HG03095 (cell line): ENCODE measurements at regions not wholly inside any gene's neighbourhood (a gene's known extent, or its start where the extent isn't known, plus 50 kb on each side); places are given as distances from the start of the nearest gene placed in this dataset.
"Not testable (repeated sequence)": the region's sequence is repeated elsewhere in the genome, so short reads cannot be mapped to it uniquely, and the experiment has no call there.

Experiments
- ATAC-seq: cut with Tn5 transposase; IDR thresholded peaks from one replicate; pipeline ENCODE4 v1.9.1; 2021; ENCODE audit warnings: moderate library complexity; ENCODE audit not compliant: unreplicated experiment

DNA sequence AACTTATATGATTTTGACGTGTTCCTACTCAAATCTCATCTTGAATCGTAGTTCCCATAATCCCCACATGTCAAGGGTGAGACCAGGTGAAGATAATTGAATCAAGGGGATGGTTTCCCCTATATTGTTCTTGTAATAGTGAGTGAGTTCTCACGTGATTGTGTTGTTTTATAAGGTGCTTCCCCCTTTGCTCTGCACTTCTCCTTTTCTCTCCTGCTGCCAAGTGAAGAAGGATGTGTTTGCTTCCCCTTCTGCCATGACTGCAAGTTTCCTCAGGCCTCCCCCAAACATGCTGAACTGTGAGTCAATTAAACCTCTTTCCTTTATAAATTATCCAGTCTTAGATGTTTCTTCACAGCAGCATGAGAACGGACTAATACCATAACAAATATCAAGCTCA lies 83.2 kb downstream of the MANEA start:
- ATAC-seq: no peak

DNA sequence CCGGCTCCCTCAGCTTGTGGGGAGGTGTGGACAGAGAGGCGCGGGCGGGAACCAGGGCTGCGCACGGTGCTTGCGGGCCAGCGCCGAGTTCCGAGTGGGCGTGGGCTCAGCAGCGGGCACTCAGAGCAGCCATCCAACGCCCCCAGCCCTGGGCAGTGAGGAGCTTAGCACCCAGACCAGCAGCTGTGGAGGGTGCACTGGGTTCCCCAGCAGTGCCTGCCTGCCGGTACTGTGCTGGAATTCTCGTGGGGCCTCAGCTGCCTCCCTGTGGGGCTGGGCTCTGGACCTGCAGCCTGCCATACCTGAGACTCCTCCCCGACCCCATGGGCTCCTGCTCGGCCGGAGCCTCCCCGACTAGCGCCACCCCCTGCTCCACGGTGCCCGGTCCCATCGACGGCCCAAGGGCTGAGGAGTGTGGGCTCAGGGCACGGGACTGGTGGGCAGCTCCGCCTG lies 92.7 kb downstream of the MANEA start:
- no peak for ATAC-seq

DNA sequence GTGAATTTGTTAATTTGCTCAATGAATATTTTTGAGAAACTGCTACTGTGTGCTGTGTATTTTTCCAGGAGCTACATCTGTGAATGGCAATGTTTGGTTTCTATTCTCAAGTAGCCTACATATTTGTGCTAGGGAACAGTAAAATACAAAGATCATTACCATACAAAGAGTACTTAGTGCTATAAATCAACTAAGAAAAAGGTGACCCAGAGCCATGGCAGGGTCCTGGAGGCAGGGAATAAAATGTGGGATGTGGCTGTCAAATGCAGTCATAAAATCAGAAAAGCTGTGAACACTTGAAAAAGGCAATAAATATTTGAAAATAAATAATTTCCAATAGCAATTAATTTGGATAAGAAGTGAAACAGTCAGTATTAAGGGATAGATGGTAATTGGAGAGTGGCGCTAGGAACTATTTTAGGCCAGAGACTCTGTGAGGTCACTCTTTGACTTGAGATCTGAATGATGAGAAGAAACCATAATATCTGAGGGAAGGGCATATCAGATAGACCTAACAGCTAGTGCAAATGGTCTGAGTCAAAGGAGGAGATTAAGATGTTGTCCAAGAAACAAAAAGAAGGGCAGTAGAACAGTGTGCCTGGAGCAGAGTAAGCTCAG lies 98.8 kb downstream of the MANEA start:
- no peak for ATAC-seq

DNA sequence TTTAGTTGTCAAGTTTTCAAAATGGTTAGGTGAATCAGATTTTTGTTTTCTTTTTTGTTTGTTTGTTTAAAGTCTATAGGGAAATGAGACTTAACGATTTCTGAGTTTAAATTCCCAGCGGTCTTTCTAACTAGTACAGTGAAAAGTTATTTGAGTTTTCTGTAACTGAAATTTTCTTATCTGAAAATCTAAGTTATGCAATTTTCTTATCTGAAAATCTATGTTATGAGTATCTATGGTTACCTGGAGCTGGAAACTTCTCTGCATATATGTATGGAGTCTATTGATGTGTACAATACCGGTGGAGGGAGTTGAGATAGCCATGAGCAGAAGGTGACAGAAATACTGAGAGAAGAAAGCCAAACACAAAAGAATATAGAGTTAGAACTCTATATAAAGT lies 102.6 kb downstream of the MANEA start:
- ATAC-seq: no peak

DNA sequence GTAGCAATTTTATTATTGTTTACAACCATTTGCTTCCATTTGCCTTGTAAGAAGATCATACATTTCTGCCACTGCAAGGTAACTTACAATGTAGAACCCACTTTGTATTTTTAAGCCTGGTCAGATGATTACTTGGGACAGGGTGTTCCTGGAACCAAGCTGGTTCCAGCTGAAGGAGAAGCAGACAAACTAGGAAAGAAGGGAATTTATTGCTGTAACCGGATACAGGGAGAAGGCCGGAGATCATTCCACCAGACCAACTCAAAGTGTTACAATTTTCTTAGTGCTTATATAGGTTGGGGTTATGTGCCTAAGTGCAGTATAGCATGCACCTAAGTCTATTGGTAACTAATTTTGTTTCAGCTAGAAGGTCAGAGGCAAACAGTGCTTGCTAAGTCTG lies 104.4 kb downstream of the MANEA start:
- ATAC-seq: no peak

DNA sequence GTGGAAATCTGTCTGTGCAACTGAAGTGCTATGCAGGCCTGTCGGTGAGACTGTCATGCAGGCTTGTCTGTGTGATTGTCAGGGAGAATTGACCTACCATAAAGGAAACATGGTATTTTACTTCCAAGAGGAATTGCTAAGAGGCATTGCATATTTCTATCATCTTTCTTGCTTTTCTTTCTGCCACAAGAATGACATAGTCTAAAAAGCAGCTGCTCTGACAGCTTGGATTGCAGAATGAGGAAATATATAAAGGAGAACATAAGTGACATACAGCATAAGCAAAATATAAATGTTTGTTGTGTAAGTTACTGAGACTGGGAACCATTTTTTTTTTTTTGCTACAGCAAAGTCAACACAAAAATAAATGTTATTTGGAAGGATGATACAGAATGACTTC lies 105.1 kb downstream of the MANEA start:
- no peak for ATAC-seq

DNA sequence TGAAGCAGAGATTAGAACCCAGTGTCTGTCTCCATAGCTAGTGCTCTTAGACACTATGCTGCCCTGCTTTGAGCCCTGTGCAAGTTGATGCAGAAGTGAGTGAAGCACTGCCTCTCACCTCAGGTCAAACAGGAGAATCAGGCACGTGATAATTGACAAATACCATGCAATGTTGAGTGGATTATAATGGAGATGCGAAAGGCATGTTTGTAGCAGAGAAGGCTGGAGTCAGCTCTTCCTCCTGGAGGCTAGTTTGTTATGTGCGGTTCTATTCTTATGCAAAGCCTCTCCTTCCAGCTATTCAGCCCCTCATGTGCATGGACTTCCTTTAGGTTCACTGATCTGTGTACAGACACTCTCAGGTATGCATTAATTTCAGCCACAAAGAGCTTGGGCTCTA lies 108.5 kb downstream of the MANEA start:
- ATAC-seq: no peak

DNA sequence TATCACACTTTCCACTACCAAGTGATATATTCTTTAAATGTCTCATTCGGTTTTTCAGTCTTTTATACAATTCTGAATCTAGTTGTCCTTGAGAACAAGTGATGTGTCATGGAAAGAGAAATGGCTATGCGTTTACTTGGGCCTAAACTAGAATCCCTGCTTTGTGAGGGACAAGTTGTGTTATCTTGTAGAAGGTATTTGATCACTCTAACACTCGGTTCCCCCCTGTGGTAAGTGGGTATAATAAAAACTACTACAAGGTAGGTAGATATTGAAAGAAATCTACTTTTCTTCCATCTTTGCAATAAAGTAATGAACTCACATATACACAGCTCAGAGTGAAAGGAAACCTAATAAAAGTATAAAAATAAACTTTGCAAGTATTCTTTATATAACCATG lies 108.9 kb downstream of the MANEA start:
- ATAC-seq: no peak

DNA sequence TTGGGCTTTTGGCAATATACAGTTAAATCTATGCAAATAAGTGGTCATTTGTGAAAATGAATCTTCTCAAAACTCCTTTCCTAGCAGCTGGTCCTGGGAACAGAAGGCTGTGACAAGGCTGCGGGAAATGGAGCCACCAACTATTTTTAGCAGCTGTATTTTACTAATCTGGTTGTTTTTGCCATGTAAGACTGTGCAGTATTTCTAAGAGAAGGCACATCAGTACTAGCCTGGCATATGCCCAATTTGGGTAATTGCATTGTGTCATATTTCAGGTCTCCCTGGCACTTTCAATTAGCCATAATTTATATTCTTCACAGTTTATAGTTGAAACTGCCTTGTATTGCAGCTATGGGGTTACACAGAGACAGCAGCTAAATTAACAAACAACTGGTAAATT lies 109.6 kb downstream of the MANEA start:
- no peak for ATAC-seq

DNA sequence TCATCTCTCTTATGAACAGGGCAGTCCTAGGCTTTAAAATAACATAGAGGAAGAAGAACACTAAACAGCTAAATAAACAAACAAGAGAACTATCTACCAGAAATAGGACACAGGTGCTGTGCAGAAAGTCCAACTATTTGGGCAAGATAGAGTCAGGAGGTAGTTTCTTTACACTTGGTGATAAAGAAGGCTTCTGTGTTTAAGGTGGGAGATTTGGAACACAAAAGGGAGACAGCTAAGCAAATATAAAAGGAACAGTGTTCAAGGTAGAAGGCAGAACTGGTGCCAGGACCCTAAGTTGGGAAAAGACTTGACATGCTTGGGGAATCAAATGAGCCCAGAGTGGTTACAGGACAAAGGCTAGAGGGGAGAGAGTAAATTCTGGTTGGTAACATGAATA lies 110.5 kb downstream of the MANEA start:
- no peak for ATAC-seq

DNA sequence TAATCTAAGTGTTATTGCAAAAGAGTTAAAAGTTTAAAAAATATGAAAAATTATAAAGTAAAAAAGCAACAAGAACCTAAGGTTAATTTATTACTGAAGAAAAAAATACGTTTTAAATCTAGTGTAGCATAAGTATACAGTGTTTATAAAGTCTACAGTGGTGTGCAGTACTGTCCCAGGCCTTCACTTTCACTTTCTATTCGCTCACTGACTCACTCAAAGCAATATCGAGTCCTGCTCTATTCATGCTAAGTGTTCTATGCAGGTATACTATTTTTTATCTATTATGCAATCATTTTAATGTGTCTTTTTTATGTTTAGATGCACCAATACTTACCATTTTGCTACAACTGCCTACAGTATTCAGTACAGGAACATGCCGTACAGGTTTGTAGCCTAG lies 113.0 kb downstream of the MANEA start:
- ATAC-seq: peak; percentile 79

DNA sequence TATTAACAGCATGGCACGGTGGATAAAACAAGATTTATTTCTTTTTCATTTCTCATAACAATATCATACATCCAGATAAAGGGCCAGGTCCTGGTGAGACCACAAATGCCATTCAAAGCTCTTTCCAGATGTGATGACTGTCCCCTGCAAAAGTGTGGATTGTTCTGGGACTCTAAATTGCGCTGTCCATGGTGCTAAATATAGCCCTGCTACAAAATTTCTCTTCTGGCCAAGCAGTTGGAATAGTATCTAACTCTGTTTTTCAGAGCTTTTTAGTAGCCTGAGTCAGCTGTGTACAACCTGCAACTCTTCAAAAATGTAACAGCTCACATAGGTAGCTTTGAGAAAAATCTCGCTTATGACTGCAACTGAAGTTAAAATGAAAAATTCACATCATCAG lies 115.8 kb downstream of the MANEA start:
- ATAC-seq: no peak

DNA sequence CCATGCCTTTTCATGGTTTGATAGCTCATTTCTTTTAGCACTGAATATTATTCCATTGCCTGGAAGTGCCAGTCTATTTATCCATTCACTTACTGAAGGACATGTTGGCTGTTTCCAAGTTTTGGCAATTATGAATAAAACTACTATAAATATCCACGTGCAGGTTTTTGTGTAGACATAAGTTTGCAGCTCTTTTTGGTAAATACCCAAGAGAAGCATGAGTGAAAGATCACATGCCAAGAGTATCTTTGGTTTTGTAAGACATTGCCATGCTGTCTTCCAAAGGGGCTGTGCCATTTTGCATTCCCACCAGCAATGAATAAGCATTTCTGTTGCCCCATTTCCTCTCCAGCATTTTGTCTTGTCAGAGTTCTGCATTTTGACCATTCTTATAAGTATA lies 120.9 kb downstream of the MANEA start:
- no peak for ATAC-seq

DNA sequence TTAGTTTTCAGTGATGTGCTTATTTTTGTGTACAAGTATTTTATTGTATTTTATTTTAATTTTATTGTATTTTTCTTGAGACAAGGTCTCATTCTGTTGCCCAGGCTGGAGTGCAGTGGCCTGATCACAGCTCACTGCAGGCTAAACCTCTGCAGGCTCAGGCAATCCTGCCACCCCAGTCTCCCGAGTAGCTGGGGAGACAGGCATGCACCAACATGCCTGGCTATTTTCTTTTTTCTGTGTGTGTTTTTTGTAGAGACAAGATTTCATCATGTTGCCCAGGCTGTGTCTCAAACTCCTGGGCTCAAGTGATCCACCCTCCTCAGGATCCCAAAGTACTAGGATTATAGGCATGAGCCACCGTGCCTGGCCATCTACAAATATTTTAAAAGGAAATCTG lies 146.3 kb downstream of the MANEA start:
- ATAC-seq: no peak

DNA sequence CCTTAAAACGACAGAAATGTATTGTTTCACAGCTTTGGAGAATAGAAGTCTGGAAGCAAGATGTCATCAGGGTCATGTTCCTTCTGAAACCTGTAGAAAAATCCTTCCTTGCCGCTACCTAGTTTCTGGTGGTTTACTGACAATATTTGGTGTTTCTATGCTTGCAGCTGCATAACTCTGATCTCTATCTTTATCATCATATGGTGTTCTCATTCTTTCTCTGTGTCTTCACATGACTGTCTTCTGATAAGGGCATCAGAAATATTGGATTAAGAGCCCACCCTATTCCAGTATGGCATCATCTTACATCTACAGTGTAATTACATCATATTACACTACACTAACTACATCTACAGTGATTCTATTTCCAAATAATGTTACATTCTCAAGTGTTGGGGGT lies 148.0 kb downstream of the MANEA start:
- no peak for ATAC-seq

DNA sequence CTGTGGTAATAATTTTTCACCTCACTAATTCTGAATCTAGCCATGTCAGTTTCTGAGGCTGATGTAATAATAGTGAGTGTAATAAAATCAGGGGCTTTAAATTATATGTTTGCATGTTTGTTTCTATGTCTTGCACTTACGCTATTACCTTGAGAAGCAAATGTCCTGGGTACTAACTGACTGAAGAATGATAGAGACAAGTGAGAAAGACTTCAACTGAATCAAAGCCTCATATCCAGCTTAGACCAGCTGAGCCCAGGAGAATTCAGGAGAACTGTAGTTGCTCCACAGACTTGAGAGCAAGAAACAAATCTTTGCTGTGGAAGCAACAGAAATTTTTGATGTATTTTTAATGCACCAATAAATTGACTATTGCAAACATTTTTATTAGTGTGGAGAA lies 162.8 kb downstream of the MANEA start:
- no peak for ATAC-seq

DNA sequence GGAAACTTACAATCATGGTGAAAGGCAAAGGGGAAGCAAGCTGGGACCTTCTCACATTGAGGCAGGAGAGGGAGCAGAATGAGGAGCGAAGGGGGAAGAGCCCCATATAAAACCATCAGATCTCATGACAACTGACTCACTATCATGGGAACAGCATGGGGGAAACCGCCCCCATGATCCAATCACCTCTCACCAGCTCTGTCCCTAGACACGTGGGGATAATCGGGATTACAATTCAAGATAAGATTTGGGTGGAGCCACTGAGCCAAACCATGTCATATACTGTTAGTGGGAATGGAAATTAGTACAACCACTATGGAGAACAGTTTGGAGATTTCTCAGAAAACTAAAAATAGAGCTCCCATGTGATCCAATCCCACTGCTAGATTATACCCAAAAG lies 163.7 kb downstream of the MANEA start:
- ATAC-seq: no peak

DNA sequence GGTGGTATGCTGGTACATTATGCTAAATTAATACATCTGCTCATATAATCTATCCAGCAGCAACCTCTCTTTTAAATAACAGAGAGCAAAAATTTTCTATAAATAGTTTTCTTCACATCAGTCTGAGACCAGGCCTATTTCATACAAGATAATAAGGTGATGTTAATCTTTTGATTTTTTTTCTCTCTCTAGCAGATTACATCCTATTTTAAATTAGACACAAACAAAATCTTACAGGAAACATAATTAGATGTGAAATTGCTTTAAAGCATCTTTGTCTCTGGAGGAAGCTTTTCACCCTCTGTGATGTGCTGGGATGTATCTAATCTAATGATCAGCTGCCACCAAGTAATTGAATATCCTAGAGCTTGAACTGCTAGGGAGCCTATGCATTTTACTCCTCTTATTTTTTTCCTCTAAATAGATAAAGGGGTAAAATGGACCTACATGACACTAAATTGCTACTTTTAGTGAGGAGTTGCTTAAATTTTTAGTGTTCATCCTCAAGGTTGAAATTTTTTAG lies 165.5 kb downstream of the MANEA start:
- ATAC-seq: no peak

DNA sequence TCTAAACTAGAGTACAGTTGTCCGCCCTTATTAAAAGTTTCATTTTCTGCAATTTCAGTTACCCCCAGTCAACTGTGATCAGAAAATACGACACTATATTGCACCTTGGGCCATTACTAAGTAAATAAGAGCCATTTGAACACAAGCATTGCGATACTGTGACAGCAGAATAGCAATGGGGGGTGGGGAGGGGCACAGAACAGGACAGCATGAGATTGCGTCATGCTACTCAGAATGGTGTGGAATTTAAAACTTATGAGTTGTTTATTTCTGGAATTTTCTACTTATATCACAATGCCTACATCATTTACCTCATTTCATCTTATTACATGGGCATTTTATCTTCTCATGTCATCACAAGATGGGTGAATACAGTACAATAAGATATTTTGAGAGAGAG lies 166.3 kb downstream of the MANEA start:
- no peak for ATAC-seq

DNA sequence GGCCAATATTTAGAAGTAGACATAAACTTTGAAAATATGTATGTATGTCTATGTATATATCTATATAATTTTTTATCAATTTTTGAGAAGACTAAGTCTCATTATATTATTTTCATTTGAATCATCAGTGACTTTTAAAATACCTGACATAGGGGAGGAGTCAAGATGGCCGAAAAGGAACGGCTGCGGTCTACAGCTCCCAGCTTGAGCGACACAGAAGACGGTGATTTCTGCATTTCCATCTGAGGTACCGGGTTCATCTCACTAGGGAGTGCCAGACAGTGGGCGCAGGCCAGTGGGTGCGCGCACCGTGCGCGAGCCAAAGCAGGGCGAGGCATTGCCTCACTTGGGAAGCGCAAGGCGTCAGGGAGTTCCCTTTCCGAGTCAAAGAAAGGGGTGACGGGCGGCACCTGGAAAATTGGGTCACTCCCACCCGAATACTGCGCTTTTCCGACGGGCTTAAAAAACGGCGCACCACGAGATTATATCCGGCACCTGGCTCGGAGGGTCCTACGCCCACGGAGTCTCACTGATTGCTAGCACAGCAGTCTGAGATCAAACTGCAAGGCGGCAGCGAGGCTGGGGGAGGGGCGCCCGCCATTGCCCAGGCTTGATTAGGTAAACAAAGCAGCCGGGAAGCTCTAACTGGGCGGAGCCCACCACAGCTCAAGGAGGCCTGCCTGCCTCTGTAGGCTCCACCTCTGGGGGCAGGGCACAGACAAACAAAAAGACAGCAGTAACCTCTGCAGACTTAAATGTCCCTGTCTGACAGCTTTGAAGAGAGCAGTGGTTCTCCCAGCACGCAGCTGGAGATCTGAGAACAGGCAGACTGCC lies 181.1 kb downstream of the MANEA start:
- ATAC-seq: not testable (repeated sequence)

DNA sequence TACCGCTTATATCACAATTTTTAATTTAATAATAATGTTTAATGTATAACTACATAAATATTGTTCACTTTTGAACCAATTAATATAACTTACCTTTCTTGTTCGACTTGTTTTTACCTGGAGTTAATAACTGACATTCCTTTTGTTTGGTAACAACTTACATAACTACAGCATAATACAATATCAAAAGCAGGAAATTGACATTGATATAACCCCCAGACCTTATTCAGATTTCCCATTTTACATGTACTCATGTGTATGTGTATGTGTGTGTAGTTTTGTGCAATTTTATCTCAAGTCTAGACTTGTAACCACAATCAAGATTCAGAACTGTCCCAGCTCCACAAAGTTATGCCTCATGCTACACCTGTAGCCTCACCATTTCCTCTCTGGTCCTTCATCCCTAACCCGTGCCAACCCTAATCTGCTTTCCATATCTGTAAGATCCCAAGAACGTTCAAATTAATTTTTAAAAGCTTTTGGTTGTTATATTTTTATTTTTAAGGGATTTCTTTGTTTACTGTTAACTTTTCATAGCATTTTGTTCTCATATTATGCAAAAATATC lies 190.6 kb downstream of the MANEA start:
- no peak for ATAC-seq

DNA sequence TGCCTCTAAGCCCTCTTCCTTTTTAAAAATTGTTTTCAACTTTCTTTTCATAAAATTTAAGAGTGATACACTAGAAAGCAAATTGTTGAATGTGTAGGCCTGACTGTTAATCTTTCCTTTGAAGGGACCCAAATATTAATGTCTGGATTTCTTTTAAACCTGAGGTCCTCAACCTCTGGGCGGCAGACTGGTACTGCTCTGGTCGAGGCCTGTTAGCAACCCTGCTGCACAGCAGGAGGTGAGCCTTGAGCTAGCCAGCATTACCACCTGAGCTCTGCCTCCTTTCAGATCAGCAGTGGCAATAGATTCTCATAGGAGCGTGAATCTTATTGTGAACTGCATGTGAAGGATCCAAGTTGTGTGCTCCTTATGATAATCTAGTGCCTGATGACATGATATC lies 191.2 kb downstream of the MANEA start:
- no peak for ATAC-seq
